IMR-90 (cell line): ENCODE measurements at regions not wholly inside any gene's neighbourhood (a gene's known extent, or its start where the extent isn't known, plus 50 kb on each side); places are given as distances from the start of the nearest gene placed in this dataset.

Experiments used
- ATAC-seq: fragments of 200-7000 bp; cut with Tn5 transposase; 2 replicates; pipeline ENCODE4 v1.9.1; 2020; ENCODE audit warnings: low read depth, mild to moderate bottlenecking, moderate library complexity
- BruUV-seq: library from RNA; stranded (reverse); fragments of 400-500 nt; replicated peaks from 2 replicates; lab custom pipeline; 2021; lab: Mats Ljungman, UMichigan
- CTCF ChIA-PET: fragments of 300-600 bp; formaldehyde crosslinking; extraction: SDS; loops from one replicate; lab custom pipeline; 2021; ENCODE audit warnings: antibody characterized with exemption; lab: Yijun Ruan, JAX
- POLR2A ChIA-PET: fragments of 300-600 bp; sonication (Branson Sonifier 250); formaldehyde crosslinking; loops from one replicate; lab custom pipeline; 2022; ENCODE audit warnings: antibody characterized with exemption; ENCODE audit not compliant: unreplicated experiment; lab: Charles Lee
- DNase-seq: peaks from one replicate; pipeline ENCODE4 v3.0.0; 2013
- H2AFZ ChIP-seq: replicated peaks from 2 replicates; pipeline ENCODE3; 2013; ENCODE audit warnings: low read length, mild to moderate bottlenecking; ENCODE audit not compliant: poor library complexity
- H2AK5ac ChIP-seq: 2 replicates; pipeline ENCODE4 v1.6.1; 2013; ENCODE audit warnings: low read depth, low read length, inconsistent platforms
- H2AK9ac ChIP-seq: replicated peaks from 2 replicates; pipeline ENCODE3; 2013; ENCODE audit warnings: mild to moderate bottlenecking, low read depth, low read length, moderate library complexity; ENCODE audit not compliant: poor library complexity
- H2BK120ac ChIP-seq: 2 replicates; pipeline ENCODE4 v1.6.1; 2013; ENCODE audit warnings: low read depth, low read length, inconsistent platforms
- H2BK15ac ChIP-seq: 3 replicates; pipeline ENCODE4 v1.6.1; 2013; ENCODE audit warnings: low read depth, low read length, inconsistent platforms
- H2BK20ac ChIP-seq: 2 replicates; pipeline ENCODE4 v1.6.1; 2013; ENCODE audit warnings: low read depth, mild to moderate bottlenecking, inconsistent platforms, low read length, moderate library complexity
- H2BK5ac ChIP-seq: 2 replicates; pipeline ENCODE4 v1.6.1; 2013; ENCODE audit warnings: mild to moderate bottlenecking, low read depth, low read length, inconsistent platforms; ENCODE audit not compliant: poor library complexity, severe bottlenecking
- H3K14ac ChIP-seq: replicated peaks from 2 replicates; pipeline ENCODE4 v1.6.1; 2013; ENCODE audit warnings: low read depth, low read length, inconsistent platforms
- H3K18ac ChIP-seq: 2 replicates; pipeline ENCODE4 v1.6.1; 2013; ENCODE audit warnings: low read depth, low read length, control low read depth
- H3K23ac ChIP-seq: 2 replicates; pipeline ENCODE4 v1.6.1; 2013; ENCODE audit warnings: low read depth, low read length, inconsistent platforms
- H3K27ac ChIP-seq: 2 replicates; pipeline ENCODE4 v1.5.1; 2013; ENCODE audit warnings: mild to moderate bottlenecking, control low read depth, low read length; ENCODE audit not compliant: insufficient read depth
- H3K27me3 ChIP-seq: 2 replicates; pipeline ENCODE4 v1.6.1; 2013; ENCODE audit warnings: low read length; ENCODE audit not compliant: control insufficient read depth, insufficient read depth
- H3K36me3 ChIP-seq: 2 replicates; pipeline ENCODE4 v1.6.1; 2013; ENCODE audit warnings: low read length, mixed read lengths; ENCODE audit not compliant: control insufficient read depth, insufficient read depth
- H3K4ac ChIP-seq: 2 replicates; pipeline ENCODE4 v1.6.1; 2013; ENCODE audit warnings: low read depth, low read length, inconsistent platforms
- H3K4me1 ChIP-seq: 2 replicates; pipeline ENCODE4 v1.6.1; 2013; ENCODE audit warnings: low read length, mixed read lengths; ENCODE audit not compliant: control insufficient read depth, insufficient read depth
- H3K4me2 ChIP-seq: 2 replicates; pipeline ENCODE4 v1.6.1; 2013; ENCODE audit warnings: low read depth, mild to moderate bottlenecking, control low read depth, low read length, moderate library complexity
- H3K4me3 ChIP-seq: 2 replicates; pipeline ENCODE4 v1.5.1; 2013; ENCODE audit warnings: low read depth, mild to moderate bottlenecking, control low read depth, low read length, moderate library complexity; ENCODE audit not compliant: insufficient read depth
- H3K56ac ChIP-seq: 2 replicates; pipeline ENCODE4 v1.6.1; 2013; ENCODE audit warnings: low read length, inconsistent platforms; ENCODE audit not compliant: insufficient read depth; ENCODE audit errors: extremely low read depth
- H3K79me1 ChIP-seq, 2 experiments: 2 replicates each; pipeline ENCODE4 v1.6.1; 2013; ENCODE audit warnings: low read length in 2 of 2, inconsistent platforms in 1 of 2, low read depth in 1 of 2
- H3K9ac ChIP-seq: 2 replicates; pipeline ENCODE4 v1.6.1; 2013; ENCODE audit warnings: low read depth, low read length, control low read depth
- H3K9me1 ChIP-seq: 2 replicates; pipeline ENCODE4 v1.6.1; 2013; ENCODE audit warnings: low read length, inconsistent platforms; ENCODE audit not compliant: insufficient read depth
- H3K9me3 ChIP-seq: 2 replicates; pipeline ENCODE4 v1.6.1; 2013; ENCODE audit warnings: low read length; ENCODE audit not compliant: control insufficient read depth, insufficient read depth
- H4K20me1 ChIP-seq: 2 replicates; pipeline ENCODE4 v1.6.1; 2013; ENCODE audit warnings: low read length, inconsistent platforms; ENCODE audit not compliant: insufficient read depth
- H4K5ac ChIP-seq: 2 replicates; pipeline ENCODE4 v1.6.1; 2013; ENCODE audit warnings: mild to moderate bottlenecking, low read depth, low read length, control low read depth
- H4K8ac ChIP-seq, 2 experiments: 2 replicates each; pipeline ENCODE4 v1.6.1; 2013; ENCODE audit warnings: low read depth in 2 of 2, low read length in 2 of 2, control low read depth in 1 of 2, inconsistent platforms in 1 of 2
- H4K91ac ChIP-seq: 2 replicates; pipeline ENCODE4 v1.6.1; 2013; ENCODE audit warnings: low read depth, low read length, inconsistent platforms; ENCODE audit not compliant: insufficient read depth
- NFE2L2 ChIP-seq: fragments of 150-350 bp; IDR thresholded peaks from 2 replicates; pipeline ENCODE4 v1.6.1; 2016; ENCODE audit warnings: low read depth, mild to moderate bottlenecking, low read length
- SMC3 ChIP-seq: fragments of 150-350 bp; IDR thresholded peaks from 2 replicates; pipeline ENCODE4 v1.6.1; 2016; ENCODE audit warnings: low read depth, mild to moderate bottlenecking, antibody characterized with exemption, low read length, moderate library complexity
- dilution Hi-C: fragments of 300-500 bp; cut with HindIII; formaldehyde crosslinking; loops from one replicate; pipeline ENCODE4 v1.14.3; 2018; ENCODE audit warnings: low sequenced_read_pairs; ENCODE audit not compliant: unreplicated experiment
- in situ Hi-C: fragments of 300-500 bp; cut with MboI; formaldehyde crosslinking; loops from 3 replicates; pipeline ENCODE4 v1.14.3; 2019; ENCODE audit warnings: low sequenced_read_pairs, inconsistent platforms, mixed read lengths
- intact Hi-C: fragments of 100-400 bp; cut with micrococcal nuclease; formaldehyde crosslinking; loops from 2 replicates; pipeline ENCODE4 v1.10.0; 2022

- H2AFZ ChIP-seq: no peak overlapping the region
- H3K4me2 ChIP-seq: no peak overlapping the region
- ChIA-PET CTCF (no interaction called here), POLR2A (no interaction called here)
- H4K5ac ChIP-seq: no peak overlapping the region
- H3K4me1 ChIP-seq: no peaks in the 10 kb centered on the region
- no peak overlapping the region for H3K56ac ChIP-seq
- no peak overlapping the region for H2AK5ac ChIP-seq
- H2BK15ac ChIP-seq: no peak overlapping the region
- no peaks in the 10 kb centered on the region for H3K36me3 ChIP-seq
- dilution Hi-C loops: no loop called here
- no peak overlapping the region for H2AK9ac ChIP-seq
- H4K91ac ChIP-seq: no peak overlapping the region
- H2BK20ac ChIP-seq: no peak overlapping the region
- in situ Hi-C loops: no loop called here
- ATAC-seq: no peak
- peak; percentile 62 for DNase-seq
- H3K4me3 ChIP-seq: no peak overlapping the region
- no peak overlapping the region for H3K9ac ChIP-seq
- H3K79me1 ChIP-seq: no peaks in the 10 kb centered on the region
- H3K27me3 ChIP-seq: peaks cover 5% of the 10 kb centered on the region; the same call in 1 of the 2 replicates
- no peak overlapping the region for H4K8ac ChIP-seq
- no peaks in the 10 kb centered on the region for H4K20me1 ChIP-seq
- intact Hi-C loops: no loop called here
- no peak overlapping the region for H3K4ac ChIP-seq
- H3K23ac ChIP-seq: no peak overlapping the region
- no peaks in the 10 kb centered on the region for H3K9me1 ChIP-seq
- no peak overlapping the region for H3K14ac ChIP-seq
- 0 out of 2 replicates have a peak, but pooled peaks cover 1% of the 10 kb centered on the region for H3K9me3 ChIP-seq
- no peak overlapping the region for H3K18ac ChIP-seq
- no peak overlapping the region for H2BK120ac ChIP-seq
- no TSS peak for BruUV-seq
- no peak overlapping the region for H3K27ac ChIP-seq
- no peak overlapping the region for H2BK5ac ChIP-seq
- no peak for TF ChIP-seq SMC3
- TF ChIP-seq NFE2L2: no peak
These were observed 192.5 kb upstream of the TAPT1 start for GRCh38 chr4:16418814-16419213.
